ENCODE measurements at regions not wholly inside any gene's neighbourhood (a gene's known extent, or its start where the extent isn't known, plus 50 kb on each side); places are given as distances from the start of the nearest gene placed in this dataset.

DNA sequence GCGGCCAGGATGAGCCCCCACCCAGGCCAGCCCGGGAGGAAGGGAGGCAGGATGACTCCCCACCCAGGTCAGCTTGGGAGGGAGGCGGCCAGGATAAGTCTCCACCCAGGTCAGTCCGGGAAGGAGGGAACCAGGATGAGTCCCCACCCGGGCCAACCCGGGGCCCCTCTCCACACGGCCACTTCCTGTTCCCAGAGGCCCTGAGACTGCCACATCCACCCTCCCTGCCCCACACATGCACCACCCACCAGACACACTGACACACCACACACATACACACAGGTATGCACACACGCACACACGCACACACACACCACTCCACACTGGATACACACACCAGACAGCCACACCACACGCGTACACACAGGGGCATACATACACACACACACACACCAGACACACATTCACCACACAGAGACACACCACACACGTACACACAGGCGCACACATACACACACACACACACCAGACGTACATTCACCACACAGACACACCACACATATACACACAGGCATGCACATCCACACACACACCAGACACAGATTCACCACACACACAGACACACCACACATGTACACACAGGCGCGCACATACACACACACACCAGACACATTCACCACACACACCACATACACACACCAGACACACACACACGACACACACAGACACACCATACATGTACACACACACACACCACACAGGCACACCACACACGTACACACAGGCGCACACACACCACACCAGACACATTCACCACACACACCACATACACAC, 84.9 kb upstream of the PRR5 start:
- Histone ChIP-seq H4K20me1 (ENCODE audit: control insufficient read depth, insufficient read depth) (no peaks in the 10 kb centered on the region), H3K27ac (ENCODE audit: control insufficient read depth, insufficient read depth) (no peak overlapping the region), H3K27me3 (replicated peaks in 1 of 2; ENCODE audit: control insufficient read depth in 2 of 2, insufficient read depth in 2 of 2, low read length in 1 of 2) (no peaks in the 10 kb centered on the region; a peak in 2 of 4 replicates), H3K4me1 (ENCODE audit: control insufficient read depth, insufficient read depth, low read length) (no peaks in the 10 kb centered on the region), H2AFZ (ENCODE audit: control insufficient read depth, low read depth, low read length) (no peak overlapping the region), H3K4me3 (no peak overlapping the region), H3K4me2 (ENCODE audit: control insufficient read depth, insufficient read depth) (no peak overlapping the region), H3K79me2 (ENCODE audit: control insufficient read depth, insufficient read depth, low read length) (no peaks in the 10 kb centered on the region), H3K9me3 (replicated peaks; ENCODE audit: control insufficient read depth, insufficient read depth, low read length) (peaks cover 1% of the 10 kb centered on the region; the same call in 2 of the 3 replicates), H3K9ac (ENCODE audit: control insufficient read depth, insufficient read depth, low read length) (no peak overlapping the region), H3K36me3 (ENCODE audit: control insufficient read depth in 2 of 2, insufficient read depth in 2 of 2, low read length in 1 of 2) (no peaks in the 10 kb centered on the region)
- BruUV-seq (replicated peaks), result no TSS peak
- ChIA-PET CTCF (no interaction called here), RAD21 (ENCODE audit: unreplicated experiment) (no interaction called here), POLR2A (no interaction called here), SMC1A (ENCODE audit: uncharacterized antibody, unreplicated experiment) (no interaction called here)
- DNase-seq (ENCODE audit: low read depth, low spot score) (no peak), ATAC-seq (no peak), FAIRE-seq (no peak)
- 62% methylated on average over 19 of the region's 19 CpGs for WGBS (ENCODE audit: insufficient coverage, insufficient replicate concordance, low lambda C conversion rate, missing lambda C conversion rate)
- in situ Hi-C loops (cut with MboI), result no loop called here
- intact Hi-C loops (cut with micrococcal nuclease; ENCODE audit: unreplicated experiment), result no loop called here
- TF ChIP-seq, protein P1, sequence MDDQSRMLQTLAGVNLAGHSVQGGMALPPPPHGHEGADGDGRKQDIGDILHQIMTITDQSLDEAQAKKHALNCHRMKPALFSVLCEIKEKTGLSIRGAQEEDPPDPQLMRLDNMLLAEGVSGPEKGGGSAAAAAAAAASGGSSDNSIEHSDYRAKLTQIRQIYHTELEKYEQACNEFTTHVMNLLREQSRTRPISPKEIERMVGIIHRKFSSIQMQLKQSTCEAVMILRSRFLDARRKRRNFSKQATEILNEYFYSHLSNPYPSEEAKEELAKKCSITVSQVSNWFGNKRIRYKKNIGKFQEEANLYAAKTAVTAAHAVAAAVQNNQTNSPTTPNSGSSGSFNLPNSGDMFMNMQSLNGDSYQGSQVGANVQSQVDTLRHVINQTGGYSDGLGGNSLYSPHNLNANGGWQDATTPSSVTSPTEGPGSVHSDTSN (IDR thresholded peaks at IDR 0.05; ENCODE audit: insufficient replicate concordance, low read depth, low read length), result no peak
- no peak for TF ChIP-seq JUND (IDR thresholded peaks at IDR 0.05; ENCODE audit: low read depth, low read length)
- TF ChIP-seq TCF7 (IDR thresholded peaks at IDR 0.05; ENCODE audit: borderline replicate concordance), result no peak
- no peak for TF ChIP-seq TAF1 (IDR thresholded peaks at IDR 0.05; ENCODE audit: borderline replicate concordance, low read depth, low read length)
- TF ChIP-seq, protein P2, sequence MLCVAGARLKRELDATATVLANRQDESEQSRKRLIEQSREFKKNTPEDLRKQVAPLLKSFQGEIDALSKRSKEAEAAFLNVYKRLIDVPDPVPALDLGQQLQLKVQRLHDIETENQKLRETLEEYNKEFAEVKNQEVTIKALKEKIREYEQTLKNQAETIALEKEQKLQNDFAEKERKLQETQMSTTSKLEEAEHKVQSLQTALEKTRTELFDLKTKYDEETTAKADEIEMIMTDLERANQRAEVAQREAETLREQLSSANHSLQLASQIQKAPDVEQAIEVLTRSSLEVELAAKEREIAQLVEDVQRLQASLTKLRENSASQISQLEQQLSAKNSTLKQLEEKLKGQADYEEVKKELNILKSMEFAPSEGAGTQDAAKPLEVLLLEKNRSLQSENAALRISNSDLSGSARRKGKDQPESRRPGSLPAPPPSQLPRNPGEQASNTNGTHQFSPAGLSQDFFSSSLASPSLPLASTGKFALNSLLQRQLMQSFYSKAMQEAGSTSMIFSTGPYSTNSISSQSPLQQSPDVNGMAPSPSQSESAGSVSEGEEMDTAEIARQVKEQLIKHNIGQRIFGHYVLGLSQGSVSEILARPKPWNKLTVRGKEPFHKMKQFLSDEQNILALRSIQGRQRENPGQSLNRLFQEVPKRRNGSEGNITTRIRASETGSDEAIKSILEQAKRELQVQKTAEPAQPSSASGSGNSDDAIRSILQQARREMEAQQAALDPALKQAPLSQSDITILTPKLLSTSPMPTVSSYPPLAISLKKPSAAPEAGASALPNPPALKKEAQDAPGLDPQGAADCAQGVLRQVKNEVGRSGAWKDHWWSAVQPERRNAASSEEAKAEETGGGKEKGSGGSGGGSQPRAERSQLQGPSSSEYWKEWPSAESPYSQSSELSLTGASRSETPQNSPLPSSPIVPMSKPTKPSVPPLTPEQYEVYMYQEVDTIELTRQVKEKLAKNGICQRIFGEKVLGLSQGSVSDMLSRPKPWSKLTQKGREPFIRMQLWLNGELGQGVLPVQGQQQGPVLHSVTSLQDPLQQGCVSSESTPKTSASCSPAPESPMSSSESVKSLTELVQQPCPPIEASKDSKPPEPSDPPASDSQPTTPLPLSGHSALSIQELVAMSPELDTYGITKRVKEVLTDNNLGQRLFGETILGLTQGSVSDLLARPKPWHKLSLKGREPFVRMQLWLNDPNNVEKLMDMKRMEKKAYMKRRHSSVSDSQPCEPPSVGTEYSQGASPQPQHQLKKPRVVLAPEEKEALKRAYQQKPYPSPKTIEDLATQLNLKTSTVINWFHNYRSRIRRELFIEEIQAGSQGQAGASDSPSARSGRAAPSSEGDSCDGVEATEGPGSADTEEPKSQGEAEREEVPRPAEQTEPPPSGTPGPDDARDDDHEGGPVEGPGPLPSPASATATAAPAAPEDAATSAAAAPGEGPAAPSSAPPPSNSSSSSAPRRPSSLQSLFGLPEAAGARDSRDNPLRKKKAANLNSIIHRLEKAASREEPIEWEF (IDR thresholded peaks at IDR 0.05; ENCODE audit: insufficient replicate concordance, low read depth, low read length), result no peak
- no peak for TF ChIP-seq STAT1 (conservative IDR thresholded peaks at IDR 0.05)
- TF ChIP-seq POLR2A (IDR thresholded peaks at IDR 0.05; ENCODE audit: low read depth, low read length), result no peak
- no peak for TF ChIP-seq YBX1 (IDR thresholded peaks at IDR 0.05)
- TF ChIP-seq CHD1 (IDR thresholded peaks at IDR 0.05; ENCODE audit: low read depth, low read length), result no peak
- no peak for TF ChIP-seq MYC (IDR thresholded peaks at IDR 0.05; ENCODE audit: insufficient read depth, insufficient read length, insufficient replicate concordance, low read length, severe bottlenecking)
- TF ChIP-seq SPI1 (IDR thresholded peaks at IDR 0.05; ENCODE audit: borderline replicate concordance, insufficient read depth, low read depth, low read length), result no peak
- TF ChIP-seq SREBF2 (IDR thresholded peaks at IDR 0.05; ENCODE audit: low read length), result no peak
- TF ChIP-seq, protein P3, sequence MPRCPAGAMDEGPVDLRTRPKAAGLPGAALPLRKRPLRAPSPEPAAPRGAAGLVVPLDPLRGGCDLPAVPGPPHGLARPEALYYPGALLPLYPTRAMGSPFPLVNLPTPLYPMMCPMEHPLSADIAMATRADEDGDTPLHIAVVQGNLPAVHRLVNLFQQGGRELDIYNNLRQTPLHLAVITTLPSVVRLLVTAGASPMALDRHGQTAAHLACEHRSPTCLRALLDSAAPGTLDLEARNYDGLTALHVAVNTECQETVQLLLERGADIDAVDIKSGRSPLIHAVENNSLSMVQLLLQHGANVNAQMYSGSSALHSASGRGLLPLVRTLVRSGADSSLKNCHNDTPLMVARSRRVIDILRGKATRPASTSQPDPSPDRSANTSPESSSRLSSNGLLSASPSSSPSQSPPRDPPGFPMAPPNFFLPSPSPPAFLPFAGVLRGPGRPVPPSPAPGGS (IDR thresholded peaks at IDR 0.05; ENCODE audit: borderline replicate concordance, insufficient read depth, low read depth, low read length, poor library complexity, severe bottlenecking), result no peak
